ENCODE measurements at regions not wholly inside any gene's neighbourhood (a gene's known extent, or its start where the extent isn't known, plus 50 kb on each side); places are given as distances from the start of the nearest gene placed in this dataset.

DNA sequence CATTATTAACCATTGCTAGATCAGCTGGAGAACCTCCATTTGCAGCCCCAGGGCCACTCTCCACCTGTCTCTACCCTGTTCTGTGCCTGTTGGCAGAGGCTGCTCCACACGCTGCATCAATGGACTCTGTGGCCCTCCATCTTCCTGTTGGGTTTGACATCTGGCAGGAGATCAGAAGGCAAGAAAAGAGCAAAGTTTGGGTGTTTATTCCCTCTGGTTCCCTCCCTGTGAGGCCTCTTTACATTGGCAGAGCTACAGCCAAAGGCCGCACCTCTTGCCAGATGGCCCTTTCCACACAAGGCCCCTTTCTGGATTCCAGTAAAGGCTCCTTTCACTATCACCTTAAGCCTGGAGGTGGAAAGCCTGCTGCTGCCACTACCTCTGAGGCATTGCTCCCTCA is 110.9 kb upstream of the RND3 start:
- DNase-seq: no peak
- H2AFZ ChIP-seq (ENCODE audit: low read length): no peak overlapping the region
- H4K20me1 ChIP-seq (ENCODE audit: insufficient read depth, low read depth, low read length): no peaks in the 10 kb centered on the region
- no peak overlapping the region for H3K4me2 ChIP-seq (ENCODE audit: low read depth, low read length, poor library complexity, severe bottlenecking)
- no peaks in the 10 kb centered on the region for H3K27me3 ChIP-seq (ENCODE audit: low read length)
- H3K9me2 ChIP-seq (replicated peaks; ENCODE audit: insufficient read depth, low read length): no peaks in the 10 kb centered on the region
- no peaks in the 10 kb centered on the region for H3K9me3 ChIP-seq (ENCODE audit: low read length)
- H3K27ac ChIP-seq (ENCODE audit: low read length): no peak overlapping the region
- H3K4me3 ChIP-seq (ENCODE audit: low read length): no peak overlapping the region
- no peak overlapping the region for H3K9ac ChIP-seq (ENCODE audit: low read length)
- H3K4me1 ChIP-seq (ENCODE audit: low read length): no peaks in the 10 kb centered on the region
- H3K79me2 ChIP-seq (ENCODE audit: low read length): no peaks in the 10 kb centered on the region
- no peaks in the 10 kb centered on the region for H3K36me3 ChIP-seq (ENCODE audit: insufficient read depth, low read length)

DNA sequence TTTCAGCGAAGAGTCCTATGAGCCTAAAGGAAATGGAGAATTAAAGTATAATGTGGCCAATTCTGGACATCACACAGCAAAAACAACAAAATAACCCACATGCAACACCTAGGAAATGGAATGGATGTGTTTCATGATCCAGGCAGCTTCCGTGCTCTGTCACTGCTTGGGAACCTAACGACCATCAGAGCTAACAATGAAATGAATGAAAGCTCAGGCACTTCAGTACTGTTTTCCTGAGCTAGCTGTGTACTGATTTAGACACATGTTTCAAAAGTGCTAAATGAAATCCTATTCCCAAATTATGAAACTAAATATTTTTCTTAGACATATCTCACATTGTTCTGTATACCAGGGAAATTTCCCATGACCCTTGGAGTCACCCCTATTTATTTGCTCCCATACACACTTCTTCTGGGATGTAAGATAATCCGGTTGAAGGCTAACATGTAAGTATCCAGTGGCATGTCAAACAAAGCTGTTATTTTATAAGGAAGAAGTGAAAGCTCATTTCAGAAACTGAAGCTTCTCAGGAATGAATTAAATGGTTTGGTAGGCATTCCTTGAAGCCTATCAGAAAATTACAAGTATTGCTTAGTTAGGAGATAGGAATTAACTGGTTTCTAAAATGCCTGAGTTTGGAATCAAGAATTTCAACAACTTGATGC is 108.5 kb upstream of the RND3 start:
- no peaks in the 10 kb centered on the region for H3K79me2 ChIP-seq (ENCODE audit: low read length)
- H4K20me1 ChIP-seq (ENCODE audit: insufficient read depth, low read depth, low read length): no peaks in the 10 kb centered on the region
- H3K27ac ChIP-seq (ENCODE audit: low read length): no peak overlapping the region
- H3K4me1 ChIP-seq (ENCODE audit: low read length): no peaks in the 10 kb centered on the region
- no peaks in the 10 kb centered on the region for H3K36me3 ChIP-seq (ENCODE audit: insufficient read depth, low read length)
- H3K9me3 ChIP-seq (ENCODE audit: low read length): no peaks in the 10 kb centered on the region
- no peak overlapping the region for H2AFZ ChIP-seq (ENCODE audit: low read length)
- H3K4me3 ChIP-seq (ENCODE audit: low read length): no peak overlapping the region
- H3K9ac ChIP-seq (ENCODE audit: low read length): no peak overlapping the region
- no peaks in the 10 kb centered on the region for H3K27me3 ChIP-seq (ENCODE audit: low read length)
- no peak overlapping the region for H3K4me2 ChIP-seq (ENCODE audit: low read depth, low read length, poor library complexity, severe bottlenecking)
- DNase-seq: no peak
- H3K9me2 ChIP-seq (replicated peaks; ENCODE audit: insufficient read depth, low read length): no peaks in the 10 kb centered on the region

DNA sequence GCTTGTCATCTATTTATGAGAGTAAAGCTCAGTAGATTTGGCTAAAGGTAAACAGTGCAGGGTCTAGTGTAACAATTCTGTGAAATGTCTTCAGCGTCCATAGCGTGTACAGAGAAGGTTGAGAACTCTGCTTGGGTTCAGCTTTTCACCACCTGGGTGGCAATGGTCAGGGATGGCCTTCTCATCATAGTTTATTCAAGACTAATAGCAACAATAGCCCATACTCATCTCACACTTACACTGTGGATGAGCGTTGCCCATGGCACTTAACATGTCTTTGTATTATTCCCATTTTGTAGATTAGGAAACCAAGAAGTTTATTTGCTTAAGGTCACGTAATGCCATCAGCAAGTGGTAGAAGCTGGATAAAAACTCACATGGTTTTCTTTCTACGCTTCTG is 106.8 kb upstream of the RND3 start:
- H3K4me2 ChIP-seq (ENCODE audit: low read depth, low read length, poor library complexity, severe bottlenecking): no peak overlapping the region
- no peaks in the 10 kb centered on the region for H3K79me2 ChIP-seq (ENCODE audit: low read length)
- H3K27ac ChIP-seq (ENCODE audit: low read length): no peak overlapping the region
- H4K20me1 ChIP-seq (ENCODE audit: insufficient read depth, low read depth, low read length): no peaks in the 10 kb centered on the region
- H3K27me3 ChIP-seq (ENCODE audit: low read length): no peaks in the 10 kb centered on the region
- no peaks in the 10 kb centered on the region for H3K36me3 ChIP-seq (ENCODE audit: insufficient read depth, low read length)
- no peak overlapping the region for H3K4me3 ChIP-seq (ENCODE audit: low read length)
- H3K9ac ChIP-seq (ENCODE audit: low read length): no peak overlapping the region
- H3K9me2 ChIP-seq (replicated peaks; ENCODE audit: insufficient read depth, low read length): no peaks in the 10 kb centered on the region
- H2AFZ ChIP-seq (ENCODE audit: low read length): no peak overlapping the region
- H3K4me1 ChIP-seq (ENCODE audit: low read length): no peaks in the 10 kb centered on the region
- H3K9me3 ChIP-seq (ENCODE audit: low read length): no peaks in the 10 kb centered on the region
- no peak for DNase-seq

DNA sequence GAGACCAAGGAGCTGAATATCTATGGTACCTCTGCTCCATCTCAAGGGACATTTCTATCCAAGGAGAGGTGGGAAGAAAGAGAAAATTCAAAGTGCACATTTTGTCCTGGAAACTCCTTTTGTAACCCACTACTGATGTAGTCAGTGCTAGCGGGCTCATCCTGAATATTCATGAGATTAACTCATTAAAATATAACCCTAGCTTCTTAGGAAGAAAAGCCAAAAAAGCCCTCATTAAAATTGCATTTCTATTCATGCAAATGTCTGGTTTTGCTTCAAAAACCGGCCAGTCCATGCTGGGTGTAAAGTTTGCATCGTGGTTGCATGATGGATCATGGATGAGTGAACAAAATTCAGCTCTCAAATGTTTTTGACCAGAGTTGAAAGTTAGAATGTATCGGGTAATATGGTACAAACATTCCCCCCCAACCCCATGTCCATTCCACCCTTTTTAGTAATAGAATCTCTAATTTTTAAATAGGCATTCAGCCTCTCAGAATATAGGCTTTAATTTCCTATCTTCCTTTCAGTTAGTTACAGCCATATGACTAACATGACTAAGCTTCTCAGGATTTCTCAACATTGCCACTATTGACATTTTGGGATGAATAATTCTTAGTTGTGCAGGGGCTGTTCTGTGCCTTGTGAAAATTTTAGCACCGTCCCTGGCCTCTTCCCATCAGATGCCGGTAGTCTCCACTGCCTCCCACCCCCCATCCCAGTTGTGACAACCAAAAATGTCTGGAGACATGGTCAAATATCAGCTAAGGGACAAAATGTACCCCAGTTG is 104.2 kb upstream of the RND3 start:
- no peaks in the 10 kb centered on the region for H3K27me3 ChIP-seq (ENCODE audit: low read length)
- H3K9me2 ChIP-seq (replicated peaks; ENCODE audit: insufficient read depth, low read length): no peaks in the 10 kb centered on the region
- H3K4me1 ChIP-seq (ENCODE audit: low read length): no peaks in the 10 kb centered on the region
- H3K4me3 ChIP-seq (ENCODE audit: low read length): no peak overlapping the region
- H3K79me2 ChIP-seq (ENCODE audit: low read length): no peaks in the 10 kb centered on the region
- H3K4me2 ChIP-seq (ENCODE audit: low read depth, low read length, poor library complexity, severe bottlenecking): no peak overlapping the region
- no peak overlapping the region for H3K9ac ChIP-seq (ENCODE audit: low read length)
- no peaks in the 10 kb centered on the region for H3K9me3 ChIP-seq (ENCODE audit: low read length)
- no peak overlapping the region for H2AFZ ChIP-seq (ENCODE audit: low read length)
- no peak overlapping the region for H3K27ac ChIP-seq (ENCODE audit: low read length)
- DNase-seq: no peak
- H4K20me1 ChIP-seq (ENCODE audit: insufficient read depth, low read depth, low read length): no peaks in the 10 kb centered on the region
- H3K36me3 ChIP-seq (ENCODE audit: insufficient read depth, low read length): no peaks in the 10 kb centered on the region

DNA sequence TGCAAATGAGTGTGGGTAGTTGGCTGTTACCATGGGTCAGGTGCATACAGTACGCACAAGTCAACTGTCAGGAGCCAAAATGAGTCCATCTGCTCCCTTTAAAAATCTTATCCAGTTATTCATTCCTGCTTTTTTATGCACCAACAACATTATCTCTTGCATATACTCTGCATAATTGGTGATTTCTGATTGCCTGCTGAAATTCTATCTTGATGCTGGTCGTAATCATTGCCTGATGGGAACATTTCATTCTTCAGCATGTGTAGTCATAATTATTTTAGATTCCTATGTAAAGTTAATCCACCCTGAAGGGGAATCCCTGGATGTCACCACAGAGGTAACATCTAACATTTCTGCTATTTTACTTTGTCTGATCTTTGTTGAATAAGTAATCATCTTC is 102.2 kb upstream of the RND3 start:
- Histone ChIP-seq H3K4me1 (ENCODE audit: low read length) (no peaks in the 10 kb centered on the region), H3K4me3 (ENCODE audit: low read length) (no peak overlapping the region), H3K9ac (ENCODE audit: low read length) (no peak overlapping the region), H3K9me3 (ENCODE audit: low read length) (no peaks in the 10 kb centered on the region), H4K20me1 (ENCODE audit: insufficient read depth, low read depth, low read length) (no peaks in the 10 kb centered on the region), H3K79me2 (ENCODE audit: low read length) (no peaks in the 10 kb centered on the region), H2AFZ (ENCODE audit: low read length) (no peak overlapping the region), H3K4me2 (ENCODE audit: low read depth, low read length, poor library complexity, severe bottlenecking) (no peak overlapping the region), H3K27ac (ENCODE audit: low read length) (no peak overlapping the region), H3K36me3 (ENCODE audit: insufficient read depth, low read length) (no peaks in the 10 kb centered on the region), H3K9me2 (replicated peaks; ENCODE audit: insufficient read depth, low read length) (no peaks in the 10 kb centered on the region), H3K27me3 (ENCODE audit: low read length) (no peaks in the 10 kb centered on the region)
- DNase-seq: no peak

DNA sequence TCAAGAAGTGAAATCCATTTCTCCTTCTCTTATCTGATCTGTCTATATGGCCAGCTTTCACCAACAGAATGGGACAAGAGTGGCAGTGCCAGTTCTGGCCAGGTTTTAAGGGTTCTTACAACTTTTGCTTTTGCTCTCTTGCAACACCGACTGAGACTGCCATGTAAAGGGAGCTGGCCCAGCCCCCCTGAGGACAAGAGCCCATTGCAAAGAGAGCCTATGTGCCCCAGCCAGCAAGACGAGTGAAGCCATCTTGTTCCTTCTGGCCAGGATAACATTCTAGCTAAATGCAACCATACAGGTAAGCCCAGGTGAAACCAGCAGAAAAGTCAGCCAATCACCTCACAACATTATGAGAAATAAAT is 101.0 kb upstream of the RND3 start:
- no peak overlapping the region for H3K4me3 ChIP-seq (ENCODE audit: low read length)
- no peak for DNase-seq
- no peaks in the 10 kb centered on the region for H3K27me3 ChIP-seq (ENCODE audit: low read length)
- H3K9ac ChIP-seq (ENCODE audit: low read length): no peak overlapping the region
- H3K4me2 ChIP-seq (ENCODE audit: low read depth, low read length, poor library complexity, severe bottlenecking): no peak overlapping the region
- no peaks in the 10 kb centered on the region for H3K79me2 ChIP-seq (ENCODE audit: low read length)
- H3K27ac ChIP-seq (ENCODE audit: low read length): no peak overlapping the region
- no peaks in the 10 kb centered on the region for H3K36me3 ChIP-seq (ENCODE audit: insufficient read depth, low read length)
- no peaks in the 10 kb centered on the region for H3K9me2 ChIP-seq (replicated peaks; ENCODE audit: insufficient read depth, low read length)
- no peaks in the 10 kb centered on the region for H3K9me3 ChIP-seq (ENCODE audit: low read length)
- H2AFZ ChIP-seq (ENCODE audit: low read length): no peak overlapping the region
- H4K20me1 ChIP-seq (ENCODE audit: insufficient read depth, low read depth, low read length): no peaks in the 10 kb centered on the region
- H3K4me1 ChIP-seq (ENCODE audit: low read length): no peaks in the 10 kb centered on the region

DNA sequence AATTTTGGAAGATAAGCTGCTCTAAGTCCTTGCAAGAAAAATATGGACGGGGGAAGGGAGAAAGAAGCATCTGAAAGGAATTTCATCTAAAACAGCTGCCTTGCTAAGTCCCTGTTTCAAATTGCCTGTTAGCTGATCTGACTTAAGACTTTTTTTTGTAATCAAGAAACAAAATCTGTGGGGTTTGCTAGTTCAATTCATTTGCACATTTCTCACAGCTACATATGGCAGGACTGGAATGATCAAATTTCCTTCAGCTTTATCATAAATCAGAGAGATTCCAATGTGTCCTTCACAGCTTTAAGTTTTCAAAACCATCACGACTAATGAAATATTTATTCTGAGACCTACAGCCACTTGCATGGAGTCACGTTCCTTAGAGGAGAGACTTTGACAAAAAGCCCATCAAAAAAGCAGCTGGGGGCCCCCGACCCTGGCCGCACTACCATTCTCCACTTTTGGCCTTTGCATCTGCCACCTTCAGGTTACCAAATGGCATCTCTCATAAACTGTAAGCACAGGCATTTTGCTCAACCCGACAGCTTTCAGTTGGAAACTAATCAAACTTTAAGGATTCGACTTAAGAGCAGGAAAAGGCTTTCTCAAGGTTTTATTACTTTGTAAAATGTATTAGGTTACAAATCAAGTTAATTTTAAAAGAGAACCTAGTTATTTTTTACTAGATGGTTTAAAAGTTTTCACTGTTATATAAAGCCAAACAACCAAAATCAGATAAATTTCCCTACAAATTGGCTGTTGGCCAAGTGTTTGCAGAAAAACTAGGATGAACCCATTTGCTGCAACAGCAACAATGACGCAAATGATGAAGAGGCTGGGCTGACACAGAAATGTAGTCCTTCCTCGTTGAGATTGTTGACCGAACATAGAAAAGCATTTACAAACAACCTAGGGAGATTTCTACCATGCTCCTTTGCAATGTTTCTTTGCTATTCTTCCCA is 100.4 kb upstream of the RND3 start:
- H3K4me2 ChIP-seq (ENCODE audit: low read depth, low read length, poor library complexity, severe bottlenecking): no peak overlapping the region
- DNase-seq: no peak
- no peaks in the 10 kb centered on the region for H3K79me2 ChIP-seq (ENCODE audit: low read length)
- H2AFZ ChIP-seq (ENCODE audit: low read length): no peak overlapping the region
- no peaks in the 10 kb centered on the region for H4K20me1 ChIP-seq (ENCODE audit: insufficient read depth, low read depth, low read length)
- no peaks in the 10 kb centered on the region for H3K36me3 ChIP-seq (ENCODE audit: insufficient read depth, low read length)
- no peaks in the 10 kb centered on the region for H3K27me3 ChIP-seq (ENCODE audit: low read length)
- no peak overlapping the region for H3K27ac ChIP-seq (ENCODE audit: low read length)
- H3K9ac ChIP-seq (ENCODE audit: low read length): no peak overlapping the region
- no peaks in the 10 kb centered on the region for H3K4me1 ChIP-seq (ENCODE audit: low read length)
- H3K4me3 ChIP-seq (ENCODE audit: low read length): no peak overlapping the region
- no peaks in the 10 kb centered on the region for H3K9me2 ChIP-seq (replicated peaks; ENCODE audit: insufficient read depth, low read length)
- H3K9me3 ChIP-seq (ENCODE audit: low read length): no peaks in the 10 kb centered on the region

DNA sequence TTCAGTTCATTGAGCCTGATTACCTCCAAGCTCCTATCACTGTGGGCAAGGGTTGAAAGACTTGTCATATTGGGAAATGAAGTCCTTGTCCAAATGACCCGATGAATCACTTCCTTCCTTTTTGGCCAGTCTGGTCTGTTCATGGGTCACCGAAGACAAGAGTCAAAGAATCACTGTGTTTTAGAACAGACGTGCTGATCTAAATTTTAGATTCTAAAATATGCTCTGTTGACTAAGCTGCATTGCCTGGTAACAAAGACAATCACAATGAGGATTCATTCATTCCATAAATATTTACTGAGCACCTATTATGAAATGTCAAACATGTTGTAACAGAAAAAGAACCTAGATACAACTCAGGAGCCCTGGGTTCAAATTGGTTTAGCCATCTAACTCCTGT is 99.4 kb upstream of the RND3 start:
- Histone ChIP-seq H3K27me3 (ENCODE audit: low read length) (no peaks in the 10 kb centered on the region), H3K4me1 (ENCODE audit: low read length) (no peaks in the 10 kb centered on the region), H3K4me2 (ENCODE audit: low read depth, low read length, poor library complexity, severe bottlenecking) (no peak overlapping the region), H3K9me3 (ENCODE audit: low read length) (no peaks in the 10 kb centered on the region), H4K20me1 (ENCODE audit: insufficient read depth, low read depth, low read length) (no peaks in the 10 kb centered on the region), H3K4me3 (ENCODE audit: low read length) (no peak overlapping the region), H3K9ac (ENCODE audit: low read length) (no peak overlapping the region), H3K36me3 (ENCODE audit: insufficient read depth, low read length) (no peaks in the 10 kb centered on the region), H2AFZ (ENCODE audit: low read length) (no peak overlapping the region), H3K27ac (ENCODE audit: low read length) (no peak overlapping the region), H3K79me2 (ENCODE audit: low read length) (no peaks in the 10 kb centered on the region), H3K9me2 (replicated peaks; ENCODE audit: insufficient read depth, low read length) (no peaks in the 10 kb centered on the region)
- DNase-seq: no peak
